ENCODE measurements at regions not wholly inside any gene's neighbourhood (a gene's known extent, or its start where the extent isn't known, plus 50 kb on each side); places are given as distances from the start of the nearest gene placed in this dataset.

GRCh38 chr6:164897523-164898235 is 411.7 kb downstream of the C6orf118 start:
- DNase-seq (ENCODE audit: low spot score), result no peak
- H3K79me2 ChIP-seq (ENCODE audit: insufficient read depth, low read length), result no peaks in the 10 kb centered on the region
- H3K4me2 ChIP-seq (ENCODE audit: low read depth, low read length), result no peak overlapping the region
- H3K9ac ChIP-seq (ENCODE audit: insufficient read depth, low read depth, low read length), result no peak overlapping the region
- peaks cover 95% of the 10 kb centered on the region for H3K9me3 ChIP-seq (ENCODE audit: low read length)
- ChIA-PET POLR2A (no interaction called here), CTCF (ENCODE audit: low intra/inter-chr PET ratio, low total read pairs) (no interaction called here)
- ATAC-seq, result no peak
- WGBS (ENCODE audit: low lambda C conversion rate), result 43% methylated on average over 8 of the region's 8 CpGs
- H4K20me1 ChIP-seq (ENCODE audit: insufficient read depth, low read length), result no peaks in the 10 kb centered on the region
- intact Hi-C loops (cut with micrococcal nuclease; ENCODE audit: unreplicated experiment), result no loop called here
- TF ChIP-seq ZSCAN22 (CRISPR knock-in tag; IDR thresholded peaks at IDR 0.05) (no peak), TERF1 (CRISPR knock-in tag; IDR thresholded peaks at IDR 0.05) (no peak), ZSCAN20 (CRISPR knock-in tag; IDR thresholded peaks at IDR 0.05; ENCODE audit: borderline replicate concordance) (no peak), BRD4 (CRISPR knock-in tag; IDR thresholded peaks at IDR 0.05) (no peak), ZNF678 (CRISPR knock-in tag; IDR thresholded peaks at IDR 0.05) (no peak), ARID5B (CRISPR knock-in tag; IDR thresholded peaks at IDR 0.05) (no peak), KLF16 (CRISPR knock-in tag; IDR thresholded peaks at IDR 0.05) (no peak), NCOA1 (CRISPR knock-in tag; IDR thresholded peaks at IDR 0.05) (no peak), ZSCAN9 (CRISPR knock-in tag; IDR thresholded peaks at IDR 0.05; ENCODE audit: borderline replicate concordance) (no peak), ZSCAN12 (CRISPR knock-in tag; IDR thresholded peaks at IDR 0.05) (no peak)
- TF ChIP-seq, protein P1, sequence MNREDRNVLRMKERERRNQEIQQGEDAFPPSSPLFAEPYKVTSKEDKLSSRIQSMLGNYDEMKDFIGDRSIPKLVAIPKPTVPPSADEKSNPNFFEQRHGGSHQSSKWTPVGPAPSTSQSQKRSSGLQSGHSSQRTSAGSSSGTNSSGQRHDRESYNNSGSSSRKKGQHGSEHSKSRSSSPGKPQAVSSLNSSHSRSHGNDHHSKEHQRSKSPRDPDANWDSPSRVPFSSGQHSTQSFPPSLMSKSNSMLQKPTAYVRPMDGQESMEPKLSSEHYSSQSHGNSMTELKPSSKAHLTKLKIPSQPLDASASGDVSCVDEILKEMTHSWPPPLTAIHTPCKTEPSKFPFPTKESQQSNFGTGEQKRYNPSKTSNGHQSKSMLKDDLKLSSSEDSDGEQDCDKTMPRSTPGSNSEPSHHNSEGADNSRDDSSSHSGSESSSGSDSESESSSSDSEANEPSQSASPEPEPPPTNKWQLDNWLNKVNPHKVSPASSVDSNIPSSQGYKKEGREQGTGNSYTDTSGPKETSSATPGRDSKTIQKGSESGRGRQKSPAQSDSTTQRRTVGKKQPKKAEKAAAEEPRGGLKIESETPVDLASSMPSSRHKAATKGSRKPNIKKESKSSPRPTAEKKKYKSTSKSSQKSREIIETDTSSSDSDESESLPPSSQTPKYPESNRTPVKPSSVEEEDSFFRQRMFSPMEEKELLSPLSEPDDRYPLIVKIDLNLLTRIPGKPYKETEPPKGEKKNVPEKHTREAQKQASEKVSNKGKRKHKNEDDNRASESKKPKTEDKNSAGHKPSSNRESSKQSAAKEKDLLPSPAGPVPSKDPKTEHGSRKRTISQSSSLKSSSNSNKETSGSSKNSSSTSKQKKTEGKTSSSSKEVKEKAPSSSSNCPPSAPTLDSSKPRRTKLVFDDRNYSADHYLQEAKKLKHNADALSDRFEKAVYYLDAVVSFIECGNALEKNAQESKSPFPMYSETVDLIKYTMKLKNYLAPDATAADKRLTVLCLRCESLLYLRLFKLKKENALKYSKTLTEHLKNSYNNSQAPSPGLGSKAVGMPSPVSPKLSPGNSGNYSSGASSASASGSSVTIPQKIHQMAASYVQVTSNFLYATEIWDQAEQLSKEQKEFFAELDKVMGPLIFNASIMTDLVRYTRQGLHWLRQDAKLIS (CRISPR knock-in tag; IDR thresholded peaks at IDR 0.05), result no peak
- TF ChIP-seq, protein P2, sequence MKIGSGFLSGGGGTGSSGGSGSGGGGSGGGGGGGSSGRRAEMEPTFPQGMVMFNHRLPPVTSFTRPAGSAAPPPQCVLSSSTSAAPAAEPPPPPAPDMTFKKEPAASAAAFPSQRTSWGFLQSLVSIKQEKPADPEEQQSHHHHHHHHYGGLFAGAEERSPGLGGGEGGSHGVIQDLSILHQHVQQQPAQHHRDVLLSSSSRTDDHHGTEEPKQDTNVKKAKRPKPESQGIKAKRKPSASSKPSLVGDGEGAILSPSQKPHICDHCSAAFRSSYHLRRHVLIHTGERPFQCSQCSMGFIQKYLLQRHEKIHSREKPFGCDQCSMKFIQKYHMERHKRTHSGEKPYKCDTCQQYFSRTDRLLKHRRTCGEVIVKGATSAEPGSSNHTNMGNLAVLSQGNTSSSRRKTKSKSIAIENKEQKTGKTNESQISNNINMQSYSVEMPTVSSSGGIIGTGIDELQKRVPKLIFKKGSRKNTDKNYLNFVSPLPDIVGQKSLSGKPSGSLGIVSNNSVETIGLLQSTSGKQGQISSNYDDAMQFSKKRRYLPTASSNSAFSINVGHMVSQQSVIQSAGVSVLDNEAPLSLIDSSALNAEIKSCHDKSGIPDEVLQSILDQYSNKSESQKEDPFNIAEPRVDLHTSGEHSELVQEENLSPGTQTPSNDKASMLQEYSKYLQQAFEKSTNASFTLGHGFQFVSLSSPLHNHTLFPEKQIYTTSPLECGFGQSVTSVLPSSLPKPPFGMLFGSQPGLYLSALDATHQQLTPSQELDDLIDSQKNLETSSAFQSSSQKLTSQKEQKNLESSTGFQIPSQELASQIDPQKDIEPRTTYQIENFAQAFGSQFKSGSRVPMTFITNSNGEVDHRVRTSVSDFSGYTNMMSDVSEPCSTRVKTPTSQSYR (CRISPR knock-in tag; IDR thresholded peaks at IDR 0.05; ENCODE audit: borderline replicate concordance), result no peak
- FAIRE-seq, result no peak
- no peaks in the 10 kb centered on the region for H3K36me3 ChIP-seq (replicated peaks in 1 of 2; ENCODE audit: control insufficient read depth in 1 of 2, insufficient read depth in 2 of 2, low read length in 2 of 2)
- no peak overlapping the region for H3K27ac ChIP-seq (ENCODE audit: extremely low read length, insufficient read depth, low read length)
- H3K4me3 ChIP-seq (replicated peaks in 1 of 3; ENCODE audit: insufficient read depth in 1 of 3, low read depth in 2 of 3, low read length in 3 of 3), result no peak overlapping the region
- H3K27me3 ChIP-seq (ENCODE audit: control insufficient read depth in 1 of 2, insufficient read depth in 2 of 2, low read length in 2 of 2), result no peaks in the 10 kb centered on the region
- no TSS peak for BruUV-seq (replicated peaks)
- no peaks in the 10 kb centered on the region for H3K4me1 ChIP-seq (ENCODE audit: insufficient read depth, low read length)
- no peak overlapping the region for H2AFZ ChIP-seq (ENCODE audit: low read length)
- in situ Hi-C loops (cut with HindIII; ENCODE audit: extremely low pct_ligation_motif_present, low pct_unique_long_range_greater_than_20kb), result no loop called here

All from HepG2 (cell line).